ENCODE measurements at regions not wholly inside any gene's neighbourhood (a gene's known extent, or its start where the extent isn't known, plus 50 kb on each side); places are given as distances from the start of the nearest gene placed in this dataset.

- intact Hi-C loops (cut with DNase I) = no loop called here
- no peaks in the 10 kb centered on the region for H3K36me3 ChIP-seq
- no peaks in the 10 kb centered on the region for H3K27me3 ChIP-seq
- no peak for TF ChIP-seq POLR2A (IDR thresholded peaks at IDR 0.05)
- no peak for TF ChIP-seq CTCF (IDR thresholded peaks at IDR 0.05)
- no peak for TF ChIP-seq EP300 (IDR thresholded peaks at IDR 0.05)
- H3K9me3 ChIP-seq = no peaks in the 10 kb centered on the region
- H3K4me1 ChIP-seq (ENCODE audit: insufficient read depth) = no peaks in the 10 kb centered on the region
- no peak overlapping the region for H3K27ac ChIP-seq
- no peak overlapping the region for H3K4me3 ChIP-seq
- no peak for DNase-seq
These were observed 266.6 kb upstream of the CAMK1G start for GRCh38 chr1:209316929-209317328.

DNA sequence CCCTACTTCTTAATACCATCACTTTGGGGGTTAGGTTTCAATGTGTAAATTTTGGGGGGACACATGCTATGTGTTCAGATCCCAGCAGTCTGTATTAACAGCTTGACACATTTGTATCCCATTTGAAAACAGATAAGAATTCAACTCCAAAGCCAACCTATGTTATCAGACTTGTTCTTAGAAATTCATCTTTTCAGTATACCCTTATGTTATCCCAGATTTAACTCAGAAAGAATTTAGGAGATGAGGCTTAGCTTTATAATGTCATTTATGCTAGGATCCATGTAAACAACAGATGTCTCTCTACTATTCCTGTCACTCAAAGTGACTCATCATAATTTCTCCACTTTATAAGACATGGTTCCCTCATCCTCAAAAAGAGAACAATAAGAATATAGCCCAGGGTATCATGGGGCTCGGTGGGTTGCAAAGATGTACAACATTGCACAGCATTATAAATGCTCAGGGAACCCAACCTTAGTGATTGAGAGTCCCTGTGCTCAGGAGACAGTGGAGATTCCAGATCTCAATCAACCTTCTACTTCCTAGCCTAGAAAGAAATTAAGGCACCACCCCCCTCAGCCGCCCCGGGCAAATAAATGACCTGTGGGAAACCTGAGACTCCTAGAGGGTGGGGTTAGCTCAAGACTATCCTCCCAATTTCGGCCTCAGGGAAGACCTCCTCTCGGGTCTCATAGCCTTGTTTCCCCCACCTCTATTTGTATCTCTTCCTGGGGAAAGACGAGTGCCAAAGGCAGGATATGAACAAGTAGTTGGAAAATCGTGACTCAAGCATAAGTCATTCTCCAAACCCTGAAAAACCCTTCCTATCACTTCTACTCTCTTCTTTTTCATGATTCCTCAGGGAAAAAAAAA lies 265.1 kb upstream of the CAMK1G start:
- Histone ChIP-seq H3K27me3 (no peaks in the 10 kb centered on the region), H3K4me1 (ENCODE audit: insufficient read depth) (no peaks in the 10 kb centered on the region), H3K36me3 (no peaks in the 10 kb centered on the region), H3K4me3 (no peak overlapping the region), H3K27ac (no peak overlapping the region), H3K9me3 (no peaks in the 10 kb centered on the region)
- TF ChIP-seq POLR2A (IDR thresholded peaks at IDR 0.05) (no peak), EP300 (IDR thresholded peaks at IDR 0.05) (no peak), CTCF (IDR thresholded peaks at IDR 0.05) (no peak)
- 67 to 78% (median 77%) methylated on average over 7 of the region's 7 CpGs for WGBS, 3 donors
- DNase-seq = no peak
- intact Hi-C loops (cut with DNase I) = no loop called here

DNA sequence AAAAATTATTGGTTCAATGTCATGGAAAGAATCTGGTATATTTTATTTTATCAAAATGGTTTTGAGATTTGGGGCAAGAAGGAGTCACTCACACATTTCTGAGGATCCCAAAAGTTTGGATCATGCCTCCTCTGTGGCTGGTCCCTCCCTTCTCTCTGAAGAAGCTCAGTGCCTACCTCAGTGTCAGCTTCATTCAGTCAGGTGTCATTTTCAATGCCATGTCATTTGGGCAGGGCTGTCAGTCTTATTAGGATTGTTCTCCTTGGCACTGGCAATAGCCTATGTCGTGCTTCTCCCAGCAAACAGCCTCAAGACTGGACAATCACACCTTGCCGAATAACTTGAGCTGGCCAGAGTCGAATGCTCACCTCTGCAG lies 264.5 kb upstream of the CAMK1G start:
- TF ChIP-seq CTCF (IDR thresholded peaks at IDR 0.05) (no peak), EP300 (IDR thresholded peaks at IDR 0.05) (no peak), POLR2A (IDR thresholded peaks at IDR 0.05) (no peak)
- H3K9me3 ChIP-seq = no peaks in the 10 kb centered on the region
- DNase-seq = no peak
- H3K4me1 ChIP-seq (ENCODE audit: insufficient read depth) = no peaks in the 10 kb centered on the region
- H3K27ac ChIP-seq = no peak overlapping the region
- 79 to 97% (median 92%) methylated on average over 3 of the region's 3 CpGs for WGBS, 3 donors
- H3K27me3 ChIP-seq = no peaks in the 10 kb centered on the region
- intact Hi-C loops (cut with DNase I) = no loop called here
- H3K36me3 ChIP-seq = no peaks in the 10 kb centered on the region
- no peak overlapping the region for H3K4me3 ChIP-seq

DNA sequence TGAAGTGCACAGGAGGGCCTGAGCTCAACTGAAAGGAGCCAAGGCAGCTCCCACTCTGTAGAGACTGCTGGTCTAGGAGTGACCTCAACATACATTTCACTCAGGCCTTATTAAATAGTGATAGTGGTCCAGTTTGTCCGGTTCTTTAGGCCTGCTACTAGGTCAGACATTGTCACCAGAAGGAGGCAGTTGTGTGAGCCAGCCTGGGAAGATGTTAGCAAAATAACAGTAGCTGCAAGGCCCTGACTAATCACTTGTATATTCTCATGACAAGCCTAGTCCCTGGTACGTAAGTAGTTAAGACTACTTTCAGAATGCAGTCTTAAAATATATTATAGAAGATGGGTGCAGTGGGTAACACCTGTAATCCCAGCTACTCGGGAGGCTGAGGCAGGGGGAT lies 264.0 kb upstream of the CAMK1G start:
- DNase-seq = no peak
- H3K9me3 ChIP-seq = no peaks in the 10 kb centered on the region
- no peaks in the 10 kb centered on the region for H3K4me1 ChIP-seq (ENCODE audit: insufficient read depth)
- H3K4me3 ChIP-seq = no peak overlapping the region
- no peaks in the 10 kb centered on the region for H3K27me3 ChIP-seq
- no peaks in the 10 kb centered on the region for H3K36me3 ChIP-seq
- intact Hi-C loops (cut with DNase I) = no loop called here
- TF ChIP-seq POLR2A (IDR thresholded peaks at IDR 0.05) = no peak
- no peak overlapping the region for H3K27ac ChIP-seq
- WGBS, 3 donors = 80 to 90% (median 87%) methylated on average over 3 of the region's 3 CpGs

DNA sequence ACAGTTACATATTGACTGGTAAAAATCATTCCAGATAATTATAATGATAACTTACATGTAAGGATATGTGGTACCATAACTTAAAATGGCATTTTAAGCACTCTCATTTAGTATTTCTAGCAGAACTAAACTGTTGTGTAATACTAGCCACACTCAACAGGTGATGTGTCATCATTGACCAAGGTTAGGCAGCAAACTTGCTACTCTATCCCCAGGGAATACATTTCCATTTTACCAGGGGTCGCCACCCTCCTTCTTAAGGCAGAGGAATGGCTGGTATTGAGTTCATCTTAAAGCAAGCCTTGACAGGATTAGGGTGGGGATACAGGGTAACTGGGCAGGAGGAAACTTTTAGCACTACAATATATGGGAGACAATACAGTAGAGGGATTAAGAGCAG lies 259.8 kb upstream of the CAMK1G start:
- no peak for DNase-seq
- Histone ChIP-seq H3K4me1 (ENCODE audit: insufficient read depth) (no peaks in the 10 kb centered on the region), H3K4me3 (no peak overlapping the region), H3K9me3 (no peaks in the 10 kb centered on the region), H3K27ac (no peak overlapping the region), H3K27me3 (no peaks in the 10 kb centered on the region), H3K36me3 (no peaks in the 10 kb centered on the region)
- TF ChIP-seq CTCF (IDR thresholded peaks at IDR 0.05) = no peak
- WGBS, 3 donors = 70 to 91% (median 75%) methylated on average over 1 of the region's 1 CpG
- intact Hi-C loops (cut with DNase I) = no loop called here
